ENCODE measurements at regions not wholly inside any gene's neighbourhood (a gene's known extent, or its start where the extent isn't known, plus 50 kb on each side); places are given as distances from the start of the nearest gene placed in this dataset.

- no peaks in the 10 kb centered on the region for H4K20me1 ChIP-seq
- H3K4me2 ChIP-seq, result no peak overlapping the region
- no peak overlapping the region for H3K4me3 ChIP-seq
- H3K27ac ChIP-seq, result no peak overlapping the region
- no peak overlapping the region for H3K9ac ChIP-seq
- no peaks in the 10 kb centered on the region for H3K27me3 ChIP-seq
- no peaks in the 10 kb centered on the region for H3K36me3 ChIP-seq
- H3K4me1 ChIP-seq, result no peaks in the 10 kb centered on the region
- H3K9me3 ChIP-seq (replicated peaks in 1 of 11), result peaks cover 0 to 34% (median 22%) of the 10 kb centered on the region in 11 experiments; a peak in 16 of 22 replicates
- TF ChIP-seq Cebpa-rat (IDR thresholded peaks at IDR 0.05), result no peak
Observed at GRCh38 chr5:4785971-4786370, 354.2 kb upstream of the ADAMTS16 start.

GRCh38 chr5:4797445-4797844 lies 342.7 kb upstream of the ADAMTS16 start:
- Histone ChIP-seq H3K27me3 (no peaks in the 10 kb centered on the region), H3K4me1 (no peaks in the 10 kb centered on the region), H3K4me3 (no peak overlapping the region), H3K9me3 (replicated peaks in 1 of 11) (peaks cover 0 to 6% (median 0%) of the 10 kb centered on the region in 11 experiments; a peak in 3 of 22 replicates), H3K27ac (no peak overlapping the region), H4K20me1 (no peaks in the 10 kb centered on the region), H3K9ac (no peak overlapping the region), H3K4me2 (no peak overlapping the region), H3K36me3 (no peaks in the 10 kb centered on the region)
- no peak for TF ChIP-seq Cebpa-rat (IDR thresholded peaks at IDR 0.05)

- no peak overlapping the region for H3K4me3 ChIP-seq
- peaks cover 0 to 6% (median 0%) of the 10 kb centered on the region in 11 experiments; a peak in 3 of 22 replicates for H3K9me3 ChIP-seq (replicated peaks in 1 of 11)
- no peaks in the 10 kb centered on the region for H4K20me1 ChIP-seq
- H3K36me3 ChIP-seq, result no peaks in the 10 kb centered on the region
- H3K9ac ChIP-seq, result no peak overlapping the region
- no peak for TF ChIP-seq Cebpa-rat (IDR thresholded peaks at IDR 0.05)
- no peaks in the 10 kb centered on the region for H3K4me1 ChIP-seq
- no peaks in the 10 kb centered on the region for H3K27me3 ChIP-seq
- no peak overlapping the region for H3K27ac ChIP-seq
- no peak overlapping the region for H3K4me2 ChIP-seq
Observed at GRCh38 chr5:4802044-4802443, 338.1 kb upstream of the ADAMTS16 start.

GRCh38 chr5:4804691-4805360 lies 335.3 kb upstream of the ADAMTS16 start:
- Histone ChIP-seq H3K9me3 (replicated peaks in 1 of 11) (peaks cover 0 to 11% (median 0%) of the 10 kb centered on the region in 11 experiments; a peak in 5 of 22 replicates), H3K27me3 (no peaks in the 10 kb centered on the region), H3K27ac (no peak overlapping the region), H3K4me1 (no peaks in the 10 kb centered on the region), H3K9ac (no peak overlapping the region), H4K20me1 (no peaks in the 10 kb centered on the region), H3K36me3 (no peaks in the 10 kb centered on the region), H3K4me2 (no peak overlapping the region), H3K4me3 (no peak overlapping the region)
- no peak for TF ChIP-seq Cebpa-rat (IDR thresholded peaks at IDR 0.05)

GRCh38 chr5:4815002-4815401 lies 325.1 kb upstream of the ADAMTS16 start:
- H3K27ac ChIP-seq, result no peak overlapping the region
- H3K9ac ChIP-seq, result no peak overlapping the region
- H3K4me2 ChIP-seq, result no peak overlapping the region
- TF ChIP-seq Cebpa-rat (IDR thresholded peaks at IDR 0.05), result no peak
- H4K20me1 ChIP-seq, result no peaks in the 10 kb centered on the region
- H3K9me3 ChIP-seq (replicated peaks in 1 of 11), result peaks cover 14 to 45% (median 20%) of the 10 kb centered on the region in 11 experiments
- H3K4me3 ChIP-seq, result no peak overlapping the region
- H3K27me3 ChIP-seq, result no peaks in the 10 kb centered on the region
- H3K4me1 ChIP-seq, result peaks cover 0 to 35% (median 25%) of the 10 kb centered on the region in 10 experiments; a peak in 17 of 20 replicates
- H3K36me3 ChIP-seq, result no peaks in the 10 kb centered on the region

- H3K4me3 ChIP-seq, result no peak overlapping the region; a peak in 1 of 20 replicates
- peaks cover 0 to 35% (median 25%) of the 10 kb centered on the region in 10 experiments; a peak in 17 of 20 replicates for H3K4me1 ChIP-seq
- H3K27me3 ChIP-seq, result no peaks in the 10 kb centered on the region
- H3K9me3 ChIP-seq (replicated peaks in 1 of 11), result peaks cover 14 to 51% (median 26%) of the 10 kb centered on the region in 11 experiments
- no peaks in the 10 kb centered on the region for H3K36me3 ChIP-seq
- no peak for TF ChIP-seq Cebpa-rat (IDR thresholded peaks at IDR 0.05)
- H3K27ac ChIP-seq, result peak overlapping the region in 6 of 11 experiments; percentile 50 to 75 (median 65); a peak in 12 of 22 replicates
- no peaks in the 10 kb centered on the region for H4K20me1 ChIP-seq
- peak overlapping the region in 9 of 11 experiments; percentile 7 to 82 (median 67); a peak in 16 of 22 replicates for H3K4me2 ChIP-seq
- peak overlapping the region in 1 of 11 experiments; percentile 45; a peak in 2 of 22 replicates for H3K9ac ChIP-seq
Observed at GRCh38 chr5:4817767-4818166, 322.4 kb upstream of the ADAMTS16 start.

GRCh38 chr5:4831325-4831724 lies 308.8 kb upstream of the ADAMTS16 start:
- Histone ChIP-seq H3K27ac (no peak overlapping the region), H3K27me3 (no peaks in the 10 kb centered on the region)
- TF ChIP-seq Cebpa-rat (IDR thresholded peaks at IDR 0.05), result no peak

GRCh38 chr5:4832471-4832870 lies 307.7 kb upstream of the ADAMTS16 start:
- no peak overlapping the region for H3K27ac ChIP-seq
- no peak overlapping the region for H3K9ac ChIP-seq
- no peak overlapping the region for H3K4me2 ChIP-seq
- no peaks in the 10 kb centered on the region for H4K20me1 ChIP-seq
- H3K4me3 ChIP-seq, result no peak overlapping the region
- no peaks in the 10 kb centered on the region for H3K27me3 ChIP-seq
- H3K9me3 ChIP-seq (replicated peaks in 1 of 11), result peaks cover 3 to 11% (median 4%) of the 10 kb centered on the region in 11 experiments; a peak in 21 of 22 replicates
- TF ChIP-seq Cebpa-rat (IDR thresholded peaks at IDR 0.05), result no peak
- no peaks in the 10 kb centered on the region for H3K36me3 ChIP-seq
- peaks cover 0 to 17% (median 9%) of the 10 kb centered on the region in 10 experiments; a peak in 11 of 20 replicates for H3K4me1 ChIP-seq

More at GRCh38 chr5:4831325-4831724, 308.8 kb upstream of the ADAMTS16 start:
- Histone ChIP-seq H3K36me3 (no peaks in the 10 kb centered on the region), H3K4me3 (no peak overlapping the region), H3K4me2 (no peak overlapping the region), H3K9me3 (replicated peaks in 1 of 11) (peaks cover 0 to 15% (median 0%) of the 10 kb centered on the region in 11 experiments; a peak in 5 of 22 replicates), H4K20me1 (no peaks in the 10 kb centered on the region), H3K4me1 (peaks cover 0 to 17% (median 9%) of the 10 kb centered on the region in 10 experiments; a peak in 11 of 20 replicates), H3K9ac (no peak overlapping the region)

- H4K20me1 ChIP-seq, result no peaks in the 10 kb centered on the region
- H3K36me3 ChIP-seq, result no peaks in the 10 kb centered on the region
- peaks cover 0 to 17% (median 9%) of the 10 kb centered on the region in 10 experiments; a peak in 11 of 20 replicates for H3K4me1 ChIP-seq
- H3K27ac ChIP-seq, result no peak overlapping the region
- H3K4me3 ChIP-seq, result no peak overlapping the region
- no peak for TF ChIP-seq Cebpa-rat (IDR thresholded peaks at IDR 0.05)
- H3K9ac ChIP-seq, result no peak overlapping the region
- no peak overlapping the region for H3K4me2 ChIP-seq
- no peaks in the 10 kb centered on the region for H3K27me3 ChIP-seq
- H3K9me3 ChIP-seq (replicated peaks in 1 of 11), result peaks cover 7 to 13% (median 8%) of the 10 kb centered on the region in 11 experiments; a peak in 21 of 22 replicates
Observed at GRCh38 chr5:4833104-4833738, 306.9 kb upstream of the ADAMTS16 start.

Measured in BLaER1 treated with 17β-estradiol and CSF1 and Interleukin-3, amounts not matched to agents 10 nM and 100 nM (cell line).